ENCODE measurements at regions not wholly inside any gene's neighbourhood (a gene's known extent, or its start where the extent isn't known, plus 50 kb on each side); places are given as distances from the start of the nearest gene placed in this dataset.

GRCh38 chr1:55912438-55912837 is 666.9 kb downstream of the PLPP3 start:
- no peak for DNase-seq (ENCODE audit: low spot score in 2 of 2)
- 80 to 82% methylated on average over 6 of the region's 6 CpGs for WGBS, 2 donors
- intact Hi-C loops (cut with DNase I; ENCODE audit: low total_unique reads): no loop called here
- no peak overlapping the region for H3K4me3 ChIP-seq (ENCODE audit: low read depth, poor library complexity, severe bottlenecking)
- TF ChIP-seq POLR2A (IDR thresholded peaks at IDR 0.05): no peak
- TF ChIP-seq, protein P1, sequence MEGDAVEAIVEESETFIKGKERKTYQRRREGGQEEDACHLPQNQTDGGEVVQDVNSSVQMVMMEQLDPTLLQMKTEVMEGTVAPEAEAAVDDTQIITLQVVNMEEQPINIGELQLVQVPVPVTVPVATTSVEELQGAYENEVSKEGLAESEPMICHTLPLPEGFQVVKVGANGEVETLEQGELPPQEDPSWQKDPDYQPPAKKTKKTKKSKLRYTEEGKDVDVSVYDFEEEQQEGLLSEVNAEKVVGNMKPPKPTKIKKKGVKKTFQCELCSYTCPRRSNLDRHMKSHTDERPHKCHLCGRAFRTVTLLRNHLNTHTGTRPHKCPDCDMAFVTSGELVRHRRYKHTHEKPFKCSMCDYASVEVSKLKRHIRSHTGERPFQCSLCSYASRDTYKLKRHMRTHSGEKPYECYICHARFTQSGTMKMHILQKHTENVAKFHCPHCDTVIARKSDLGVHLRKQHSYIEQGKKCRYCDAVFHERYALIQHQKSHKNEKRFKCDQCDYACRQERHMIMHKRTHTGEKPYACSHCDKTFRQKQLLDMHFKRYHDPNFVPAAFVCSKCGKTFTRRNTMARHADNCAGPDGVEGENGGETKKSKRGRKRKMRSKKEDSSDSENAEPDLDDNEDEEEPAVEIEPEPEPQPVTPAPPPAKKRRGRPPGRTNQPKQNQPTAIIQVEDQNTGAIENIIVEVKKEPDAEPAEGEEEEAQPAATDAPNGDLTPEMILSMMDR (IDR thresholded peaks at IDR 0.05): no peak

DNA sequence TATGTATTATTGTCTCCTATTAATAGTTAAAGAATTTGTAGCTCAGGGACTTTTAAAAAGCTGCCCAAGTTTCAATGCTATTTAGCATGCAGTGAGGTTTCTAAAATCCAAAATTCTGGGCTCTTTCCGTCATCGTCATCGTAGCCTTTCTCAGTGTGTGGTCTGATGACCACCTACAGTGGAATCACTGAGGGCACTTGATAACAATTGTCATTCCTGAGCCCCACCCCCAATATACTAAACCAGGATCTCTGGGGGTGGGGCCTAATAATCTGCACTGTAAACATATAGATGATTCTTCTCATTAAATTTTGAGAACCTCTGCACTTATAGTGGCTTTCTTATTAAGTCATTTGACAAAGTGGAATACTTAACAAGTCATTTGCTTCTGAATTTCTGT is 674.8 kb downstream of the PLPP3 start:
- no peak for DNase-seq (ENCODE audit: low spot score in 2 of 2)
- WGBS, 2 donors: 96 to 99% methylated on average over 3 of the region's 3 CpGs
- H3K4me3 ChIP-seq (ENCODE audit: low read depth, poor library complexity, severe bottlenecking): no peak overlapping the region
- intact Hi-C loops (cut with DNase I; ENCODE audit: low total_unique reads): no loop called here
- TF ChIP-seq POLR2A (IDR thresholded peaks at IDR 0.05): no peak
- TF ChIP-seq, protein P1 (IDR thresholded peaks at IDR 0.05): no peak

- intact Hi-C loops (cut with DNase I; ENCODE audit: low total_unique reads): no loop called here
- 77 to 84% methylated on average over 1 of the region's 1 CpG for WGBS, 2 donors
- H3K4me3 ChIP-seq (ENCODE audit: low read depth, poor library complexity, severe bottlenecking): no peak overlapping the region
- DNase-seq (ENCODE audit: low spot score in 2 of 2): no peak
- no peak for TF ChIP-seq POLR2A (IDR thresholded peaks at IDR 0.05)
- TF ChIP-seq, protein P1 (IDR thresholded peaks at IDR 0.05): no peak
Measured at GRCh38 chr1:55898181-55898580, 681.2 kb downstream of the PLPP3 start.

DNA sequence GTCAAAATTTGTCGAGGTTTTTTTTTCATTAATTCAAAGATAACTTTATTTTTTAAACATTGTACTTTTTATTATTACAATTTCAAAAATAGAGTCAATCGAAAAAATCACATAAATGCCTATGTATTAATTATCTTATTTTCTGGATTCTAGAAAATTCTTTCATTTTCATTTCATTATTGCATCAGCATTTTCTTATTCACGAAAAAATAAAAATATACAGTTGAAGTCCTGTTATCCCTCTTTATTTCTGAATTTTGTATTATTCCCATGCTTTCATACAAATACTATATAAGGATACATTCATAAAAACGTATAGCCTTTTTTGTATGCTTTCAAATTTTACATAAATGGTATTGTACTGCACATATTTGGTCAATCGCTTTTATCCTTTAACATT is 681.0 kb upstream of the USP24 start:
- H3K4me3 ChIP-seq (ENCODE audit: low read depth, poor library complexity, severe bottlenecking): no peak overlapping the region
- intact Hi-C loops (cut with DNase I; ENCODE audit: low total_unique reads): no loop called here
- WGBS, 2 donors: 89 to 93% methylated on average over 5 of the region's 5 CpGs
- no peak for TF ChIP-seq POLR2A (IDR thresholded peaks at IDR 0.05)
- TF ChIP-seq, protein P1 (IDR thresholded peaks at IDR 0.05): no peak
- DNase-seq (ENCODE audit: low spot score in 2 of 2): no peak

DNA sequence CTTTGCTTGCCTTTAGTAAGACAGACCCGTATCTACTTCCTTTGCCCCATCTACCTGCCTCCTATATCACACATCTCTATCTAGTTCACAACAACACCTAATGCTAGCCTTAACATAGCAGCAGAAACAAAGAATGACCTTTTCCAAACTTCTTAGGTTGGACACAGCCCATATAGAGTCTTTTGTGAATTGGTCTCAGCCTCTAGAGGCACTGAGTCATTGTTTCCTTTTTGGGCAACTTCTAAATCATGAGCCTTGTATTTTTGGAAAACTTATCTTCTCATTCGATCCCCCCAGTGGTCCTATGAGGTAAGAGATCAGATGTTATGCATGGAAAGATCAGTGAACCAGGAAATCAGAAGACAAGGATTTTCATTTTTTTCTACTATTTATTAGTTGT is 679.4 kb upstream of the USP24 start:
- intact Hi-C loops (cut with DNase I; ENCODE audit: low total_unique reads): no loop called here
- 67 to 71% methylated on average over 2 of the region's 2 CpGs for WGBS, 2 donors
- DNase-seq (ENCODE audit: low spot score in 2 of 2): no peak

DNA sequence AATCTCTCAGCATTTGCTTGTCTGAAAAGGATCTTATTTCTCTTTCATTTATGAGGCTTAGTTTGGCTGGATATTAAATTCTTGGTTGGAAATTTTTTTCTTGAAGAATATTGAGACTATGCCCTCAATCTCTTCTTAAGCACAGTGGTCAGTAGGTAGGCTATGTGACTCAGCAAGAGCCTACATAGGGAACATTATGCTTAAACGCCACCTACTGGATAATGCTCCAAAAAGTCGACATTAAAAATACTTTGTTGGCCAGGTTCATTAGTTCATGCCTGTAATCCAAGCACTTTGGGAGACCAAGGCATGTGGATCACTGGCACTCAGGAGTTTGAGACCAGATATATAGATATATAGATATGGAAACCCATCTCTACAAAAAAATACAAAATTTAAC is 678.0 kb upstream of the USP24 start:
- no peak overlapping the region for H3K4me3 ChIP-seq (ENCODE audit: low read depth, poor library complexity, severe bottlenecking)
- no peak for DNase-seq (ENCODE audit: low spot score in 2 of 2)
- intact Hi-C loops (cut with DNase I; ENCODE audit: low total_unique reads): no loop called here
- no peak for TF ChIP-seq POLR2A (IDR thresholded peaks at IDR 0.05)
- TF ChIP-seq, protein P1 (IDR thresholded peaks at IDR 0.05): no peak
- 40 to 43% methylated on average over 2 of the region's 2 CpGs for WGBS, 2 donors

More for the DNA sequence above, 679.4 kb upstream of the USP24 start:
- H3K4me3 ChIP-seq (ENCODE audit: low read depth, poor library complexity, severe bottlenecking): no peak overlapping the region
- TF ChIP-seq, protein P1 (IDR thresholded peaks at IDR 0.05): no peak

Measured in lower leg skin (tissue), 4 donors.